ENCODE measurements at regions not wholly inside any gene's neighbourhood (a gene's known extent, or its start where the extent isn't known, plus 50 kb on each side); places are given as distances from the start of the nearest gene placed in this dataset.

DNA sequence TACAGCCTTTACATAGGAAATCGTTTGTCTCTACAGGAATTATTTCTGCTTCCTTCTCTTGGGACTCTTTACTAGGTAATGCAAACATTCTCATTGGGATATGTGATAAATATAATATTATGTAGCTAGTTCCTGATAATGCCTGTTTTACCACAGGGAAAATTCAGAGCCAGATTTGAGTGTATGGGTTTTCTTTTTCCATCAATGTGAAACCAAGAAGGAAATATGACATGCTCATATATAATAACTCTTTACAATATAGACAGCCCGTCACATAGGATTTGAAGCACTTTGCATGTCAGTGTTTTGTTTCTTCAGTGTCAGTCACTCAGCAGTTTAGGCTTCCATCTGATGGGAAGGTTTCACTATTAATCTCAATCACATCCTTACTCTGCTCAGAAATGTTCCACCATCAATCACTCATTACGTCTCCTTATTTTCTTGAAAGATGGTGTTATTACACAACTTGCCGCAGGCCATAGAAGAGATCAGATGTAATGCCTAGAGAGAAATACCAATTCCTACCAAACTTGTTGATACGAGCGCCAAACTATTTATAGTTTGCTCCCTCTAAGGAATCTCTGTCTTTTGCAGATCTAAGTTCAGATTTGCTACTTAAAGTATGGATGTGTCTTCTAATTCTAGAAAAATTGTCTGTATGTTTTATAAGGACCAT is 314.8 kb downstream of the DIPK2A start:
- no peak for TF ChIP-seq RAD21 (IDR thresholded peaks at IDR 0.05)
- TF ChIP-seq, protein P1, sequence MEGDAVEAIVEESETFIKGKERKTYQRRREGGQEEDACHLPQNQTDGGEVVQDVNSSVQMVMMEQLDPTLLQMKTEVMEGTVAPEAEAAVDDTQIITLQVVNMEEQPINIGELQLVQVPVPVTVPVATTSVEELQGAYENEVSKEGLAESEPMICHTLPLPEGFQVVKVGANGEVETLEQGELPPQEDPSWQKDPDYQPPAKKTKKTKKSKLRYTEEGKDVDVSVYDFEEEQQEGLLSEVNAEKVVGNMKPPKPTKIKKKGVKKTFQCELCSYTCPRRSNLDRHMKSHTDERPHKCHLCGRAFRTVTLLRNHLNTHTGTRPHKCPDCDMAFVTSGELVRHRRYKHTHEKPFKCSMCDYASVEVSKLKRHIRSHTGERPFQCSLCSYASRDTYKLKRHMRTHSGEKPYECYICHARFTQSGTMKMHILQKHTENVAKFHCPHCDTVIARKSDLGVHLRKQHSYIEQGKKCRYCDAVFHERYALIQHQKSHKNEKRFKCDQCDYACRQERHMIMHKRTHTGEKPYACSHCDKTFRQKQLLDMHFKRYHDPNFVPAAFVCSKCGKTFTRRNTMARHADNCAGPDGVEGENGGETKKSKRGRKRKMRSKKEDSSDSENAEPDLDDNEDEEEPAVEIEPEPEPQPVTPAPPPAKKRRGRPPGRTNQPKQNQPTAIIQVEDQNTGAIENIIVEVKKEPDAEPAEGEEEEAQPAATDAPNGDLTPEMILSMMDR (IDR thresholded peaks at IDR 0.05; ENCODE audit: low read depth, low read length, missing input control) = no peak
- TF ChIP-seq, protein P2, sequence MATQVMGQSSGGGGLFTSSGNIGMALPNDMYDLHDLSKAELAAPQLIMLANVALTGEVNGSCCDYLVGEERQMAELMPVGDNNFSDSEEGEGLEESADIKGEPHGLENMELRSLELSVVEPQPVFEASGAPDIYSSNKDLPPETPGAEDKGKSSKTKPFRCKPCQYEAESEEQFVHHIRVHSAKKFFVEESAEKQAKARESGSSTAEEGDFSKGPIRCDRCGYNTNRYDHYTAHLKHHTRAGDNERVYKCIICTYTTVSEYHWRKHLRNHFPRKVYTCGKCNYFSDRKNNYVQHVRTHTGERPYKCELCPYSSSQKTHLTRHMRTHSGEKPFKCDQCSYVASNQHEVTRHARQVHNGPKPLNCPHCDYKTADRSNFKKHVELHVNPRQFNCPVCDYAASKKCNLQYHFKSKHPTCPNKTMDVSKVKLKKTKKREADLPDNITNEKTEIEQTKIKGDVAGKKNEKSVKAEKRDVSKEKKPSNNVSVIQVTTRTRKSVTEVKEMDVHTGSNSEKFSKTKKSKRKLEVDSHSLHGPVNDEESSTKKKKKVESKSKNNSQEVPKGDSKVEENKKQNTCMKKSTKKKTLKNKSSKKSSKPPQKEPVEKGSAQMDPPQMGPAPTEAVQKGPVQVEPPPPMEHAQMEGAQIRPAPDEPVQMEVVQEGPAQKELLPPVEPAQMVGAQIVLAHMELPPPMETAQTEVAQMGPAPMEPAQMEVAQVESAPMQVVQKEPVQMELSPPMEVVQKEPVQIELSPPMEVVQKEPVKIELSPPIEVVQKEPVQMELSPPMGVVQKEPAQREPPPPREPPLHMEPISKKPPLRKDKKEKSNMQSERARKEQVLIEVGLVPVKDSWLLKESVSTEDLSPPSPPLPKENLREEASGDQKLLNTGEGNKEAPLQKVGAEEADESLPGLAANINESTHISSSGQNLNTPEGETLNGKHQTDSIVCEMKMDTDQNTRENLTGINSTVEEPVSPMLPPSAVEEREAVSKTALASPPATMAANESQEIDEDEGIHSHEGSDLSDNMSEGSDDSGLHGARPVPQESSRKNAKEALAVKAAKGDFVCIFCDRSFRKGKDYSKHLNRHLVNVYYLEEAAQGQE (IDR thresholded peaks at IDR 0.05) = no peak
- TF ChIP-seq, protein P3, sequence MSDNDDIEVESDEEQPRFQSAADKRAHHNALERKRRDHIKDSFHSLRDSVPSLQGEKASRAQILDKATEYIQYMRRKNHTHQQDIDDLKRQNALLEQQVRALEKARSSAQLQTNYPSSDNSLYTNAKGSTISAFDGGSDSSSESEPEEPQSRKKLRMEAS (IDR thresholded peaks at IDR 0.05) = no peak
- no peak for TF ChIP-seq TAF1 (conservative IDR thresholded peaks at IDR 0.05)
- no peak for TF ChIP-seq YY1 (IDR thresholded peaks at IDR 0.05)
- TF ChIP-seq, protein P4, sequence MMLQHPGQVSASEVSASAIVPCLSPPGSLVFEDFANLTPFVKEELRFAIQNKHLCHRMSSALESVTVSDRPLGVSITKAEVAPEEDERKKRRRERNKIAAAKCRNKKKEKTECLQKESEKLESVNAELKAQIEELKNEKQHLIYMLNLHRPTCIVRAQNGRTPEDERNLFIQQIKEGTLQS (IDR thresholded peaks at IDR 0.05) = no peak
- TF ChIP-seq EGR1 (IDR thresholded peaks at IDR 0.05; ENCODE audit: low read depth in 2 of 2) = no peak
- no peak for TF ChIP-seq JUND (IDR thresholded peaks at IDR 0.05)
